Mesenchymal stem cell (in vitro differentiated cells and primary cell): ENCODE measurements at regions not wholly inside any gene's neighbourhood (a gene's known extent, or its start where the extent isn't known, plus 50 kb on each side); places are given as distances from the start of the nearest gene placed in this dataset.
A peak's percentile ranks its signal among the peaks of the same experiment; 100 is the strongest.

ENCODE experiments used
- DNase-seq: peaks from one replicate; pipeline ENCODE4 v3.0.0-alpha.2; 2013
- H2AFZ ChIP-seq: one replicate; pipeline ENCODE4 v1.6.1; 2013; ENCODE audit warnings: low read depth, mild to moderate bottlenecking, control low read depth, inconsistent platforms, low read length, moderate library complexity
- H2AK5ac ChIP-seq: 2 replicates; pipeline ENCODE4 v1.6.1; 2013; ENCODE audit warnings: low read length, moderate library complexity, mild to moderate bottlenecking, inconsistent platforms; ENCODE audit not compliant: severe bottlenecking
- H2BK120ac ChIP-seq: one replicate; pipeline ENCODE4 v1.6.1; 2013; ENCODE audit warnings: low read depth, mild to moderate bottlenecking, inconsistent platforms, low read length, moderate library complexity
- H2BK12ac ChIP-seq, 2 experiments: one replicate each; pipeline ENCODE4 v1.6.1; 2013; ENCODE audit warnings: inconsistent platforms in 2 of 2, low read length in 2 of 2, mild to moderate bottlenecking in 2 of 2, moderate library complexity in 2 of 2, control low read depth in 1 of 2
- H2BK15ac ChIP-seq: one replicate; pipeline ENCODE4 v1.6.1; 2013; ENCODE audit warnings: mild to moderate bottlenecking, low read depth, inconsistent platforms; ENCODE audit not compliant: poor library complexity, severe bottlenecking
- H2BK5ac ChIP-seq: 2 replicates; pipeline ENCODE4 v1.6.1; 2013; ENCODE audit warnings: low read depth, mild to moderate bottlenecking, low read length, control low read depth, inconsistent platforms; ENCODE audit not compliant: poor library complexity, severe bottlenecking
- H3K14ac ChIP-seq, 2 experiments: one replicate each; pipeline ENCODE4 v1.6.1; 2013; ENCODE audit warnings: inconsistent platforms in 2 of 2, low read length in 2 of 2, control low read depth in 1 of 2, mild to moderate bottlenecking in 1 of 2, moderate library complexity in 1 of 2
- H3K18ac ChIP-seq, 2 experiments: one replicate each; pipeline ENCODE4 v1.6.1; 2013; ENCODE audit warnings: inconsistent platforms in 2 of 2, low read length in 2 of 2, control low read depth in 1 of 2, low read depth in 1 of 2, mild to moderate bottlenecking in 1 of 2
- H3K23ac ChIP-seq, 2 experiments: one replicate each; pipeline ENCODE4 v1.6.1; 2013; ENCODE audit warnings: inconsistent platforms in 2 of 2, low read length in 2 of 2, mild to moderate bottlenecking in 2 of 2, moderate library complexity in 2 of 2, control low read depth in 1 of 2
- H3K27ac ChIP-seq: 2 replicates; pipeline ENCODE4 v1.5.1; 2013; ENCODE audit warnings: mild to moderate bottlenecking, moderate library complexity, low read length, control low read depth, inconsistent platforms; ENCODE audit not compliant: poor library complexity, severe bottlenecking
- H3K27me3 ChIP-seq, 2 experiments: 2 replicates each; pipeline versions ENCODE4 v1.6.1 to v1.7.0; 2013; ENCODE audit warnings: low read length in 2 of 2, mild to moderate bottlenecking in 2 of 2, moderate library complexity in 2 of 2, control low read depth in 1 of 2, inconsistent platforms in 1 of 2; ENCODE audit not compliant: control insufficient read depth in 1 of 2, insufficient read depth in 1 of 2
- H3K36me3 ChIP-seq, 2 experiments: 2 replicates each; pipeline versions ENCODE4 v1.6.1 to v1.7.0; 2013; ENCODE audit warnings: low read length in 2 of 2, control low read depth in 1 of 2, inconsistent platforms in 1 of 2, low read depth in 1 of 2, mild to moderate bottlenecking in 1 of 2; ENCODE audit not compliant: insufficient read depth in 2 of 2, control insufficient read depth in 1 of 2
- H3K4ac ChIP-seq, 2 experiments: one replicate each; pipeline ENCODE4 v1.6.1; 2013; ENCODE audit warnings: inconsistent platforms in 2 of 2, low read length in 2 of 2, mild to moderate bottlenecking in 2 of 2, moderate library complexity in 2 of 2, control low read depth in 1 of 2, low read depth in 1 of 2
- H3K4me1 ChIP-seq: 2 replicates; pipeline ENCODE4 v1.6.1; 2013; ENCODE audit warnings: low read depth, low read length, control low read depth; ENCODE audit not compliant: control insufficient read depth, insufficient read depth
- H3K4me2 ChIP-seq: 2 replicates; pipeline ENCODE4 v1.6.1; 2013; ENCODE audit warnings: low read length, mild to moderate bottlenecking, inconsistent platforms; ENCODE audit not compliant: poor library complexity, severe bottlenecking
- H3K4me3 ChIP-seq, 2 experiments: 2 replicates each; pipeline versions ENCODE4 v1.5.1 to v1.7.0; 2013; ENCODE audit warnings: low read length in 2 of 2, mild to moderate bottlenecking in 2 of 2, control low read depth in 1 of 2, low read depth in 1 of 2; ENCODE audit not compliant: insufficient read depth in 1 of 2
- H3K79me1 ChIP-seq: replicated peaks from 2 replicates; pipeline ENCODE4 v1.6.1; 2013; ENCODE audit warnings: mild to moderate bottlenecking, control low read depth, low read length, inconsistent platforms; ENCODE audit not compliant: poor library complexity, severe bottlenecking
- H3K9ac ChIP-seq: 2 replicates; pipeline ENCODE4 v1.7.0; 2013; ENCODE audit warnings: mild to moderate bottlenecking, low read length, moderate library complexity
- H3K9me3 ChIP-seq: 2 replicates; pipeline ENCODE4 v1.7.0; 2013; ENCODE audit warnings: mild to moderate bottlenecking, low read length; ENCODE audit not compliant: control insufficient read depth
- H4K8ac ChIP-seq: one replicate; pipeline ENCODE4 v1.6.1; 2013; ENCODE audit warnings: inconsistent platforms, mild to moderate bottlenecking, low read length, moderate library complexity
- H4K91ac ChIP-seq: one replicate; pipeline ENCODE4 v1.6.1; 2013; ENCODE audit warnings: mild to moderate bottlenecking, low read length, inconsistent platforms
- WGBS: methylation state at CpG from one replicate; pipeline ENCODE4 v1.1.7; 2013; ENCODE audit warnings: mixed read lengths; 5-methylcytosine and 5-hydroxymethylcytosine counted together

- no peak overlapping the region for H3K4ac ChIP-seq
- no peak overlapping the region for H3K4me2 ChIP-seq
- H3K4me1 ChIP-seq = no peaks in the 10 kb centered on the region
- no peaks in the 10 kb centered on the region for H3K36me3 ChIP-seq
- no peaks in the 10 kb centered on the region for H3K27me3 ChIP-seq
- H2AK5ac ChIP-seq = no peak overlapping the region
- no peak overlapping the region for H4K8ac ChIP-seq
- H2BK5ac ChIP-seq = no peak overlapping the region
- DNase-seq = no peak
- H3K14ac ChIP-seq = no peak overlapping the region
- no peak overlapping the region for H4K91ac ChIP-seq
- H2BK15ac ChIP-seq = no peak overlapping the region
- no peak overlapping the region for H3K23ac ChIP-seq
- H2BK12ac ChIP-seq = no peak overlapping the region
- no peak overlapping the region for H3K9ac ChIP-seq
- no peak overlapping the region for H3K4me3 ChIP-seq
- H3K27ac ChIP-seq = no peak overlapping the region
- WGBS = 95% methylated on average over 5 of the region's 5 CpGs
- H2BK120ac ChIP-seq = no peak overlapping the region
- H3K18ac ChIP-seq = no peak overlapping the region
- H2AFZ ChIP-seq = no peak overlapping the region
- no peaks in the 10 kb centered on the region for H3K79me1 ChIP-seq
- H3K9me3 ChIP-seq = no peaks in the 10 kb centered on the region
Observed at GRCh38 chr2:113809076-113809736, 52.8 kb upstream of the SLC35F5 start.

DNA sequence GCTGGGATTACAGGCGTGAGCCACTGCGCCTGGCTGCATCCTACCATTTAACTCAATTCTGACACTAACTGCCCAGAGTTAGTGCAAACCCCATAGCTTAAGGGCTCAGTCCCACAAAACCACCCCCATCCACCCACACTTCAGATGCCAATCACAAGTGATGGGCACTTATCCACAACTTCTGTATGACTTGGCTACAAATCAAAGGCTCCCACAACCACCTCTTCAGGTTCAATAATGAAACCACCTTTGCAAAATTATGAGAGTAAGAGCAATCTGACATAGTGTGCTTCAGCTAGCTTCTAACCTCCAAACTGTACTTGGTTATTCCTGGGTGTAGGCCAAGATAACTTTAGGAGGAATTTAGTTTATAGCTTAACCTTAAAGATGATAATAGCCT, 51.3 kb upstream of the SLC35F5 start:
- Histone ChIP-seq H3K4me3 (no peak overlapping the region), H3K27ac (no peak overlapping the region), H2AFZ (no peak overlapping the region), H3K9me3 (no peaks in the 10 kb centered on the region), H3K79me1 (no peaks in the 10 kb centered on the region), H3K27me3 (no peaks in the 10 kb centered on the region), H3K4me2 (no peak overlapping the region), H3K4ac (no peak overlapping the region), H2BK12ac (no peak overlapping the region), H4K8ac (no peak overlapping the region), H3K36me3 (no peaks in the 10 kb centered on the region), H2BK15ac (no peak overlapping the region), H3K4me1 (no peaks in the 10 kb centered on the region), H3K14ac (no peak overlapping the region), H2BK120ac (no peak overlapping the region), H3K23ac (no peak overlapping the region), H3K9ac (no peak overlapping the region), H2BK5ac (no peak overlapping the region), H4K91ac (no peak overlapping the region), H3K18ac (no peak overlapping the region), H2AK5ac (no peak overlapping the region)
- WGBS = 98% methylated on average over 2 of the region's 2 CpGs
- no peak for DNase-seq

GRCh38 chr2:113806217-113806913, 49.9 kb upstream of the SLC35F5 start:
- Histone ChIP-seq H3K14ac (no peak overlapping the region), H3K4ac (no peak overlapping the region), H3K4me3 (no peak overlapping the region), H2BK15ac (no peak overlapping the region), H3K9me3 (no peaks in the 10 kb centered on the region), H2BK5ac (no peak overlapping the region), H3K4me2 (no peak overlapping the region), H2BK120ac (no peak overlapping the region), H3K18ac (peak overlapping the region in 1 of 2 experiments; percentile 43), H3K9ac (no peak overlapping the region), H3K23ac (no peak overlapping the region), H3K27ac (no peak overlapping the region), H2AK5ac (no peak overlapping the region), H3K36me3 (no peaks in the 10 kb centered on the region), H3K79me1 (no peaks in the 10 kb centered on the region), H2BK12ac (no peak overlapping the region), H3K27me3 (no peaks in the 10 kb centered on the region), H4K91ac (no peak overlapping the region), H2AFZ (no peak overlapping the region), H4K8ac (no peak overlapping the region), H3K4me1 (no peaks in the 10 kb centered on the region)
- no peak for DNase-seq
- WGBS = 85% methylated on average over 8 of the region's 8 CpGs
